AG08395 (cell line): ENCODE measurements at regions not wholly inside any gene's neighbourhood (a gene's known extent, or its start where the extent isn't known, plus 50 kb on each side); places are given as distances from the start of the nearest gene placed in this dataset.
"Not testable (repeated sequence)": the region's sequence is repeated elsewhere in the genome, so short reads cannot be mapped to it uniquely, and the experiment has no call there.

ENCODE experiments used
- DNase-seq: peaks from one replicate; pipeline ENCODE4 v3.0.0; 2012; ENCODE audit warnings: mixed read lengths, low spot score

GRCh38 chr1:83386946-83387345 lies 612.0 kb downstream of the TTLL7 start:
- peak; percentile 1 for DNase-seq

- DNase-seq: not testable (repeated sequence)
These were observed 615.8 kb downstream of the TTLL7 start for GRCh38 chr1:83383107-83383506.

- DNase-seq: not testable (repeated sequence)
These were observed 625.9 kb downstream of the TTLL7 start for GRCh38 chr1:83373018-83373417.

- not testable (repeated sequence) for DNase-seq
These were observed 629.1 kb downstream of the TTLL7 start for GRCh38 chr1:83369853-83370252.

GRCh38 chr1:83365320-83365719 lies 633.6 kb downstream of the TTLL7 start:
- DNase-seq: not testable (repeated sequence)

- DNase-seq: not testable (repeated sequence)
These were observed 653.6 kb downstream of the TTLL7 start for GRCh38 chr1:83345375-83345774.

- DNase-seq: not testable (repeated sequence)
These were observed 655.2 kb downstream of the TTLL7 start for GRCh38 chr1:83343767-83344166.

- not testable (repeated sequence) for DNase-seq
These were observed 655.9 kb downstream of the TTLL7 start for GRCh38 chr1:83342995-83343394.

GRCh38 chr1:83332308-83332707 lies 666.6 kb downstream of the TTLL7 start:
- not testable (repeated sequence) for DNase-seq

GRCh38 chr1:83318366-83318765 lies 680.6 kb downstream of the TTLL7 start:
- DNase-seq: no peak

GRCh38 chr1:83315446-83315845 lies 683.5 kb downstream of the TTLL7 start:
- not testable (repeated sequence) for DNase-seq

- not testable (repeated sequence) for DNase-seq
These were observed 688.8 kb downstream of the TTLL7 start for GRCh38 chr1:83310161-83310560.

- not testable (repeated sequence) for DNase-seq
These were observed 689.9 kb downstream of the TTLL7 start for GRCh38 chr1:83309035-83309434.

GRCh38 chr1:83306811-83307210 lies 692.1 kb downstream of the TTLL7 start:
- DNase-seq: not testable (repeated sequence)

- DNase-seq: not testable (repeated sequence)
These were observed 703.3 kb downstream of the TTLL7 start for GRCh38 chr1:83295594-83295993.

- DNase-seq: not testable (repeated sequence)
These were observed 711.5 kb downstream of the TTLL7 start for GRCh38 chr1:83287391-83287790.

- not testable (repeated sequence) for DNase-seq
These were observed 724.3 kb downstream of the TTLL7 start for GRCh38 chr1:83274656-83275055.

GRCh38 chr1:83272484-83272883 lies 726.4 kb downstream of the TTLL7 start:
- not testable (repeated sequence) for DNase-seq

- not testable (repeated sequence) for DNase-seq
These were observed 727.1 kb downstream of the TTLL7 start for GRCh38 chr1:83271834-83272233.

GRCh38 chr1:83270801-83271200 lies 728.1 kb downstream of the TTLL7 start:
- not testable (repeated sequence) for DNase-seq

- not testable (repeated sequence) for DNase-seq
These were observed 735.1 kb downstream of the TTLL7 start for GRCh38 chr1:83263808-83264207.

- not testable (repeated sequence) for DNase-seq
These were observed 747.2 kb downstream of the TTLL7 start for GRCh38 chr1:83251687-83252086.

- DNase-seq: not testable (repeated sequence)
These were observed 752.2 kb downstream of the TTLL7 start for GRCh38 chr1:83246780-83247179.

GRCh38 chr1:83244832-83245231 lies 754.1 kb downstream of the TTLL7 start:
- DNase-seq: not testable (repeated sequence)
